ENCODE measurements at regions not wholly inside any gene's neighbourhood (a gene's known extent, or its start where the extent isn't known, plus 50 kb on each side); places are given as distances from the start of the nearest gene placed in this dataset.

- CTCF ChIA-PET = no interaction called here
- no peaks in the 10 kb centered on the region for H3K79me1 ChIP-seq (ENCODE audit: low read depth in 1 of 2, low read length in 2 of 2)
- no peak overlapping the region for H2BK15ac ChIP-seq (ENCODE audit: low read depth, low read length)
- H3K9ac ChIP-seq (ENCODE audit: low read depth, low read length) = no peak overlapping the region
- H3K27me3 ChIP-seq (ENCODE audit: control insufficient read depth, insufficient read depth, low read length) = peaks cover 6% of the 10 kb centered on the region
- H4K91ac ChIP-seq (ENCODE audit: insufficient read depth, low read depth, low read length) = no peak overlapping the region
- no peak for TF ChIP-seq RFX5 (IDR thresholded peaks at IDR 0.05; ENCODE audit: low read depth, low read length)
- TF ChIP-seq NFE2L2 (IDR thresholded peaks at IDR 0.05; ENCODE audit: low read depth, low read length) = no peak
- no peak for ATAC-seq (ENCODE audit: low read depth)
- H2AFZ ChIP-seq (replicated peaks; ENCODE audit: low read length, poor library complexity) = no peak overlapping the region
- no peak overlapping the region for H4K8ac ChIP-seq (ENCODE audit: low read depth in 2 of 2, low read length in 2 of 2)
- H4K20me1 ChIP-seq (ENCODE audit: insufficient read depth, low read length) = no peaks in the 10 kb centered on the region
- H3K4me1 ChIP-seq (ENCODE audit: control insufficient read depth, insufficient read depth, low read length) = no peaks in the 10 kb centered on the region
- H3K9me1 ChIP-seq (ENCODE audit: insufficient read depth, low read length) = no peaks in the 10 kb centered on the region
- H2BK5ac ChIP-seq (ENCODE audit: low read depth, low read length, poor library complexity, severe bottlenecking) = no peak overlapping the region
- no peak overlapping the region for H3K4me3 ChIP-seq (ENCODE audit: insufficient read depth, low read depth, low read length)
- no peak overlapping the region for H2AK5ac ChIP-seq (ENCODE audit: low read depth, low read length)
- dilution Hi-C loops (cut with HindIII; ENCODE audit: low sequenced_read_pairs, unreplicated experiment) (no loop called here), intact Hi-C loops (cut with micrococcal nuclease) (no loop called here), in situ Hi-C loops (cut with MboI; ENCODE audit: low sequenced_read_pairs) (no loop called here)
- no peak overlapping the region for H3K4ac ChIP-seq (ENCODE audit: low read depth, low read length)
- no peak overlapping the region for H2BK120ac ChIP-seq (ENCODE audit: low read depth, low read length)
- no peak overlapping the region for H2BK20ac ChIP-seq (ENCODE audit: low read depth, low read length)
- no peak overlapping the region for H3K27ac ChIP-seq (ENCODE audit: insufficient read depth, low read length)
- H3K18ac ChIP-seq (ENCODE audit: low read depth, low read length) = no peak overlapping the region
- H3K4me2 ChIP-seq (ENCODE audit: low read depth, low read length) = no peak overlapping the region
- H3K36me3 ChIP-seq (ENCODE audit: control insufficient read depth, insufficient read depth, low read length) = no peaks in the 10 kb centered on the region
- H3K14ac ChIP-seq (replicated peaks; ENCODE audit: low read depth, low read length) = no peak overlapping the region
- no peak overlapping the region for H2AK9ac ChIP-seq (replicated peaks; ENCODE audit: low read depth, low read length, poor library complexity)
- WGBS, 2 experiments (ENCODE audit: extremely low coverage in 2 of 2, insufficient read length in 1 of 2) = no CpG with 5 or more reads among the region's 8 CpGs
- BruUV-seq (replicated peaks) = no TSS peak
- no peaks in the 10 kb centered on the region; the same call in 1 of the 2 replicates for H3K9me3 ChIP-seq (ENCODE audit: control insufficient read depth, insufficient read depth, low read length)
- H3K56ac ChIP-seq (ENCODE audit: extremely low read depth, insufficient read depth, low read length) = no peak overlapping the region
- DNase-seq = peak; percentile 24
- H3K23ac ChIP-seq (ENCODE audit: low read depth, low read length) = no peak overlapping the region
- POLR2A ChIA-PET (ENCODE audit: unreplicated experiment) = interaction anchor here (0.6 kb wide), 1 partner anchor 21 kb away, joined by 9 read pairs; no protein-coding TSS in a partner anchor
- no peak overlapping the region for H4K5ac ChIP-seq (ENCODE audit: low read depth, low read length)
These were observed 73.6 kb upstream of the NCK2 start for GRCh38 chr2:105671156-105671555.
